Gastroesophageal sphincter (tissue), 4 donors: ENCODE measurements at regions not wholly inside any gene's neighbourhood (a gene's known extent, or its start where the extent isn't known, plus 50 kb on each side); places are given as distances from the start of the nearest gene placed in this dataset.

ENCODE experiments used
- ATAC-seq: fragments of 150-250 bp; one replicate; pipeline ENCODE4 v1.9.1; 2016; ENCODE audit warnings: mild to moderate bottlenecking, moderate library complexity
- H3K27ac ChIP-seq, 4 donors: fragments of 200-600 bp; sonication (generic) in 3 of 4; 1 replicate in 3 of 4; 2 replicates in 1 of 4; pipeline ENCODE4 v1.5.1; 2016 to 2019
- H3K27me3 ChIP-seq: fragments of 200-600 bp; sonication (generic); one replicate; pipeline ENCODE4 v1.5.1; 2019
- H3K36me3 ChIP-seq, 2 donors: fragments of 200-600 bp; sonication (generic); one replicate each; pipeline ENCODE4 v1.5.1; 2019; ENCODE audit warnings: control low read depth in 1 of 2
- H3K4me1 ChIP-seq, 3 donors: fragments of 200-600 bp; sonication (generic); 1 replicate in 2 of 3; 2 replicates in 1 of 3; pipeline ENCODE4 v1.5.1; 2016 to 2019; ENCODE audit warnings: control low read depth in 2 of 3
- H3K4me3 ChIP-seq, 2 donors: fragments of 200-600 bp; sonication (generic); one replicate each; pipeline ENCODE4 v1.5.1; 2019; ENCODE audit warnings: mild to moderate bottlenecking in 1 of 2, moderate library complexity in 1 of 2
- H3K9me3 ChIP-seq, 3 donors: fragments of 200-600 bp; sonication (generic); one replicate each; pipeline ENCODE4 v1.5.1; 2017 to 2019; ENCODE audit warnings: control low read depth in 2 of 3
- EP300 ChIP-seq: sonication (generic); formaldehyde crosslinking; IDR thresholded peaks from one replicate; pipeline ENCODE4 v1.6.1; 2017; ENCODE audit warnings: antibody characterized with exemption, mild to moderate bottlenecking
- POLR2A ChIP-seq, 2 donors: fragments of 450-650 bp; IDR thresholded peaks; one replicate each; pipeline ENCODE4 v1.6.1; 2017; ENCODE audit warnings: antibody characterized with exemption in 2 of 2, mild to moderate bottlenecking in 2 of 2, moderate library complexity in 1 of 2
- POLR2AphosphoS5 ChIP-seq: sonication (generic); formaldehyde crosslinking; IDR thresholded peaks from one replicate; pipeline ENCODE4 v1.6.1; 2017; ENCODE audit warnings: antibody characterized with exemption
- WGBS, 2 donors: methylation state at CpG; one replicate each; pipeline ENCODE4 v1.1.5; 2018; ENCODE audit warnings: low coverage in 1 of 2; 5-methylcytosine and 5-hydroxymethylcytosine counted together
- TF ChIP-seq, protein P1 (sequence below), 4 experiments: fragments of 200-600 bp in 2 of 4; fragments of 450-650 bp in 2 of 4; sonication (generic) in 1 of 4; IDR thresholded peaks; one replicate each; pipeline ENCODE4 v1.5.1; 2017 to 2019; ENCODE audit warnings: antibody characterized with exemption in 4 of 4, mild to moderate bottlenecking in 2 of 4, moderate library complexity in 2 of 4

DNA sequence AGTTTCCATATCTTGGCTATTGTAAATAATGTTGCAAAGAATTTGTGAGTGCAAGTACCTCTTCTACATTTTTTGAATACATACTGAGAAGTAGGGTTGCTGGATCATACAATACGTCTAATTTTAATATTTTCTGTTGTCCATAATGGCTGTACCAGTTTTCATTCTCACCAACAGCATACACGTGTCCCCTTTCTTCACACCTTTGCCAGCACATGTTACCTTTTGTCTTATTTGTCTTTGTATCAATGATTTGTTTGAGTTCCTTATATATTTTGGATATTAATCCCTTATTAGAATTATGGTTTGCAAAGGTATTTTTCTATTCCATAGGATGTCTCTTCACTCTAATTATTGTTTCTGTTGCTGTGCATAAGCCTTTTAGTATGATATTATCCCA, 904.3 kb downstream of the METTL15 start:
- Histone ChIP-seq H3K4me1 (no peaks in the 10 kb centered on the region), H3K27me3 (no peaks in the 10 kb centered on the region), H3K9me3 (no peaks in the 10 kb centered on the region), H3K27ac (no peak overlapping the region), H3K4me3 (no peak overlapping the region), H3K36me3 (no peaks in the 10 kb centered on the region)
- TF ChIP-seq POLR2A (IDR thresholded peaks at IDR 0.05) (no peak), POLR2AphosphoS5 (no peak), EP300 (no peak)
- TF ChIP-seq, protein P1, sequence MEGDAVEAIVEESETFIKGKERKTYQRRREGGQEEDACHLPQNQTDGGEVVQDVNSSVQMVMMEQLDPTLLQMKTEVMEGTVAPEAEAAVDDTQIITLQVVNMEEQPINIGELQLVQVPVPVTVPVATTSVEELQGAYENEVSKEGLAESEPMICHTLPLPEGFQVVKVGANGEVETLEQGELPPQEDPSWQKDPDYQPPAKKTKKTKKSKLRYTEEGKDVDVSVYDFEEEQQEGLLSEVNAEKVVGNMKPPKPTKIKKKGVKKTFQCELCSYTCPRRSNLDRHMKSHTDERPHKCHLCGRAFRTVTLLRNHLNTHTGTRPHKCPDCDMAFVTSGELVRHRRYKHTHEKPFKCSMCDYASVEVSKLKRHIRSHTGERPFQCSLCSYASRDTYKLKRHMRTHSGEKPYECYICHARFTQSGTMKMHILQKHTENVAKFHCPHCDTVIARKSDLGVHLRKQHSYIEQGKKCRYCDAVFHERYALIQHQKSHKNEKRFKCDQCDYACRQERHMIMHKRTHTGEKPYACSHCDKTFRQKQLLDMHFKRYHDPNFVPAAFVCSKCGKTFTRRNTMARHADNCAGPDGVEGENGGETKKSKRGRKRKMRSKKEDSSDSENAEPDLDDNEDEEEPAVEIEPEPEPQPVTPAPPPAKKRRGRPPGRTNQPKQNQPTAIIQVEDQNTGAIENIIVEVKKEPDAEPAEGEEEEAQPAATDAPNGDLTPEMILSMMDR (IDR thresholded peaks at IDR 0.05): no peak
- ATAC-seq: no peak
- 38 to 45% methylated on average over 2 of the region's 2 CpGs for WGBS, 2 donors

DNA sequence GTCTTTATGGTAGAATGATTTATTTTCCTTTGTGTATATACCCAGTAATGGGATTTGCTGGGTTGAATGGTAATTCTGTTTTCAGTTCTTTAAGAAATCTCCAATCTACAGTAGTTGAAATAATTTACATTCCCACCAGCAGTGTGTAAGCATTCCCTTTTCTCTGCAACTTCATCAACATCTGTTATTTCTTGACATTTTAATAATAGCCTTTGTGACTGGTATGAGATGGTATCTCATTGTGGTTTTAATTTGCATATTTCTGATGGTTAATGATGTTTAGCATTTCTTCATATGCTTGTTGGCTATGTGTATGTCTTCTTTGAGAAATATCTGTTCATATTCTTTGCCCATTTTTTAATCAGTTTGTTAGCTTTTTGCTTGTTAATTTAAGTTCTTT, 901.2 kb downstream of the METTL15 start:
- H3K27me3 ChIP-seq: no peaks in the 10 kb centered on the region
- no peak overlapping the region for H3K4me3 ChIP-seq
- H3K36me3 ChIP-seq: no peaks in the 10 kb centered on the region
- H3K9me3 ChIP-seq: no peaks in the 10 kb centered on the region
- H3K4me1 ChIP-seq: no peaks in the 10 kb centered on the region
- H3K27ac ChIP-seq: no peak overlapping the region
- no peak for TF ChIP-seq POLR2A (IDR thresholded peaks at IDR 0.05)
- TF ChIP-seq POLR2AphosphoS5: no peak
- TF ChIP-seq EP300: no peak
- TF ChIP-seq, protein P1 (IDR thresholded peaks at IDR 0.05): no peak
- no peak for ATAC-seq

DNA sequence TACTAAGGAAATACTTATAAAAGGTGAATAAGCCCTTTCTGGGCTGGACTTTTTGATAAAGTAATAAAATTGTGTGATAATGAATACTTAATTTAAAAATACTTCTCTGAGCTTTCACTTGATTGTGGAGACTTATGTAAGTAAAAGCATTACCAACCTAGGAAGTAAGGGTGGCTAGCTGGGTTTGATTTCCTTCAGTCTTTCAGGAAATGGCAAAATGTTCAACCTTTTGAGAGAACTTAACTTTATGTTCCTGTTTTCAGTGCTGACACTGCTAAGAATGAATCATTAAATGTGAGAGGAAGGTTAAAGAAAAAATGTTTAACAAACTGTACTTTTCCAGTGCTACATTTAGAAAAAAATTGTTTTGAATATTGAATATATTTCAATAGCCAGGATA, 900.3 kb downstream of the METTL15 start:
- H3K4me1 ChIP-seq: no peaks in the 10 kb centered on the region
- H3K9me3 ChIP-seq: no peaks in the 10 kb centered on the region
- H3K36me3 ChIP-seq: no peaks in the 10 kb centered on the region

DNA sequence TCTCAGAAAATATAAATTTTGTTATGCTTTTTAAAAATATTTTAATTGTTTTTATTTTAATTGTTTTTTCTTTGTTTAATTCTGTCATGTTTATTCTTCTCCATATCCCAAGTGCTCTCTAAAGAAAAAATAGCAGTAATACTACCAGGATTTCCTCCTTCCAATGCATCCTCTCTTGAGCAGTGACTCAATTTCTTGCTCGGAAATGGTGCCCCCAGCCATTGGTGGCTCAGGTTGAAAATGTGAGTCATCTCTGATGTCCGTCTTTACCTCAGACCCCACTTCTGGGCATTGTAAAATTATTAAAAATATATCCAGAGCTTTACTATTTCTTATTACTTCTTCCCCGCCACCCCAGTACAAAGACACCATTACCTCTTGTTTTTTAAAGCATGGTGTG, 898.5 kb downstream of the METTL15 start:
- no peak for ATAC-seq
- Histone ChIP-seq H3K4me3 (no peak overlapping the region), H3K4me1 (no peaks in the 10 kb centered on the region), H3K36me3 (no peaks in the 10 kb centered on the region), H3K9me3 (no peaks in the 10 kb centered on the region), H3K27me3 (no peaks in the 10 kb centered on the region), H3K27ac (no peak overlapping the region)
- 80 to 84% methylated on average over 3 of the region's 3 CpGs for WGBS, 2 donors
- TF ChIP-seq EP300: no peak
- no peak for TF ChIP-seq POLR2A (IDR thresholded peaks at IDR 0.05)
- TF ChIP-seq, protein P1 (IDR thresholded peaks at IDR 0.05): no peak
- no peak for TF ChIP-seq POLR2AphosphoS5

More for the DNA sequence above, 900.3 kb downstream of the METTL15 start:
- Histone ChIP-seq H3K4me3 (no peak overlapping the region), H3K27ac (no peak overlapping the region), H3K27me3 (no peaks in the 10 kb centered on the region)
- TF ChIP-seq POLR2AphosphoS5 (no peak), EP300 (no peak), POLR2A (IDR thresholded peaks at IDR 0.05) (no peak)
- TF ChIP-seq, protein P1 (IDR thresholded peaks at IDR 0.05): no peak
- no peak for ATAC-seq

DNA sequence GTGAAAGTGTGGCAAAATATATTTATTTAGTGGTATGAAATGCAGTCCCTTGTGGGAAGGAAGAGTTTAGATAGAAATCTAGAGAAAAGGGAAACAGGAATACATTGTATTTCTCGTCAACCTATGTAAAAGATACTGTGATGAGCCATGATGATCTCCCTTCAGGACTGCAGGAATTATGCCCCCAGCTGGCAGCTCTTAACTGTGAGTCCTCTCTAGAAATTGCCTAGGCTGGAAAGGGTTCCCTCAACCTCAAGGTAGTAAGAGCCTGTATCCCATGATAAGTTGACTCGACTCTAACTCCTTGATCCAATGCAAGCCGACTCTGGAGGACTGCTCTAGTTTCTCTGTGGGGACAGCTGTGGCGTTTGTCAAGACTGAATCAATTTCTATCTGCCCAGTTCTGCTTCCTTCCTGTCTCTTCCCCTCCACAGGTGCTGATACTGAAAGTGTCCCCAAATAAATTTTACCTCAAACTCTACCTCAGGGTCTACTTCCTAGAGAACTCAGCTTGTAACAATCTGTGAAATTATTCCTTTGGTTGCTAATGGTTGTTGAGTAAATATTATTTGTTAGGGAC, 897.3 kb downstream of the METTL15 start:
- WGBS, 2 donors: 78 to 81% methylated on average over 4 of the region's 4 CpGs

More for the DNA sequence above, 897.3 kb downstream of the METTL15 start:
- TF ChIP-seq, protein P1 (IDR thresholded peaks at IDR 0.05): no peak
- no peak for TF ChIP-seq POLR2AphosphoS5
- no peak for TF ChIP-seq EP300
- H3K4me3 ChIP-seq: no peak overlapping the region
- H3K27ac ChIP-seq: no peak overlapping the region
- H3K27me3 ChIP-seq: no peaks in the 10 kb centered on the region
- ATAC-seq: no peak
- H3K4me1 ChIP-seq: no peaks in the 10 kb centered on the region
- H3K9me3 ChIP-seq: no peaks in the 10 kb centered on the region
- H3K36me3 ChIP-seq: no peaks in the 10 kb centered on the region
